ENCODE measurements at regions not wholly inside any gene's neighbourhood (a gene's known extent, or its start where the extent isn't known, plus 50 kb on each side); places are given as distances from the start of the nearest gene placed in this dataset.

DNA sequence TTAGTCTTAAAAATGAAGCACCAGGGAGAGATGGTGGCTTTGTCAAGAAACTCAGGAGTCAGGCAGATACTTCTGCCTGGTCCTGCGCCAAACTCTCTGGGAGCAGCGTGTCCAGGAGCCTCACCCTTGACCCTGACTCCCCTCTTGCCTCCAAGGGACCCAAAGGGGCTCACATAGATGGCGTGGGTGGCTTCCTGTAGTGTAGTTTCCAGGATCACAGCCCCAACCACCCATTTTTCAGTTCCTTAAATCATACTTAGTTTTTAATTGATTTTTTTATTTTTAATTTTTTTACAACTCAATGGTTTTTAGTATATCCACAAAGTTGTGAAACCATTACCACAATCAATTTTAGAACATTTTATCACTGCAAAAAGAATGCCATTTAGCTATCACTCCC lies 107.7 kb upstream of the IGSF21 start:
- Histone ChIP-seq H3K9me3 (ENCODE audit: control extremely low read depth in 1 of 3, control insufficient read depth in 2 of 3, insufficient read depth in 1 of 3, low read length in 2 of 3) (no peaks in the 10 kb centered on the region), H3K27ac (ENCODE audit: low read length in 2 of 2) (no peak overlapping the region), H2AFZ (ENCODE audit: insufficient read depth, low read depth, low read length, poor library complexity, severe bottlenecking) (no peak overlapping the region), H3K9ac (ENCODE audit: low read length) (no peak overlapping the region), H3K4me1 (ENCODE audit: control insufficient read depth in 2 of 2, insufficient read depth in 2 of 2, low read length in 2 of 2) (peaks cover 3 to 17% of the 10 kb centered on the region in 2 donors), H4K20me1 (ENCODE audit: control insufficient read depth, insufficient read depth, low read length, poor library complexity, severe bottlenecking) (no peaks in the 10 kb centered on the region), H3K36me3 (replicated peaks in 1 of 2; ENCODE audit: control extremely low read depth in 1 of 2, control insufficient read depth in 1 of 2, extremely low read depth in 1 of 2, insufficient read depth in 2 of 2, low read length in 1 of 2) (no peaks in the 10 kb centered on the region), H3K79me2 (ENCODE audit: control insufficient read depth, insufficient read depth, low read length) (no peaks in the 10 kb centered on the region), H3K4me2 (replicated peaks; ENCODE audit: low read depth, low read length, poor library complexity, severe bottlenecking) (peak overlapping the region; percentile 31), H3K27me3 (replicated peaks in 1 of 4; ENCODE audit: control extremely low read depth in 1 of 4, control insufficient read depth in 3 of 4, insufficient read depth in 4 of 4, low read length in 3 of 4) (peaks cover 0 to 5% (median 0%) of the 10 kb centered on the region in 4 experiments), H3K4me3 (ENCODE audit: control extremely low read depth in 1 of 5, extremely low read depth in 1 of 5, insufficient read depth in 1 of 5, low read depth in 2 of 5, low read length in 4 of 5) (no peak overlapping the region)
- Mint-ChIP-seq H3K4me1 (peaks cover 18% of the 10 kb centered on the region), H3K4me3 (no peak overlapping the region), H3K9me3 (ENCODE audit: insufficient read depth) (peaks cover 3% of the 10 kb centered on the region), H3K27me3 (peaks cover 24% of the 10 kb centered on the region), H3K27ac (no peak overlapping the region)
- 92% methylated on average over 2 of the region's 3 CpGs for WGBS (ENCODE audit: insufficient coverage)
- ATAC-seq (ENCODE audit: low read depth) (no peak), DNase-seq (no peak)
- CTCF ChIA-PET, result no interaction called here
- POLR2A ChIA-PET, result no interaction called here
- intact Hi-C loops (cut with micrococcal nuclease), result no loop called here
- TF ChIP-seq, protein P1, sequence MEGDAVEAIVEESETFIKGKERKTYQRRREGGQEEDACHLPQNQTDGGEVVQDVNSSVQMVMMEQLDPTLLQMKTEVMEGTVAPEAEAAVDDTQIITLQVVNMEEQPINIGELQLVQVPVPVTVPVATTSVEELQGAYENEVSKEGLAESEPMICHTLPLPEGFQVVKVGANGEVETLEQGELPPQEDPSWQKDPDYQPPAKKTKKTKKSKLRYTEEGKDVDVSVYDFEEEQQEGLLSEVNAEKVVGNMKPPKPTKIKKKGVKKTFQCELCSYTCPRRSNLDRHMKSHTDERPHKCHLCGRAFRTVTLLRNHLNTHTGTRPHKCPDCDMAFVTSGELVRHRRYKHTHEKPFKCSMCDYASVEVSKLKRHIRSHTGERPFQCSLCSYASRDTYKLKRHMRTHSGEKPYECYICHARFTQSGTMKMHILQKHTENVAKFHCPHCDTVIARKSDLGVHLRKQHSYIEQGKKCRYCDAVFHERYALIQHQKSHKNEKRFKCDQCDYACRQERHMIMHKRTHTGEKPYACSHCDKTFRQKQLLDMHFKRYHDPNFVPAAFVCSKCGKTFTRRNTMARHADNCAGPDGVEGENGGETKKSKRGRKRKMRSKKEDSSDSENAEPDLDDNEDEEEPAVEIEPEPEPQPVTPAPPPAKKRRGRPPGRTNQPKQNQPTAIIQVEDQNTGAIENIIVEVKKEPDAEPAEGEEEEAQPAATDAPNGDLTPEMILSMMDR (IDR thresholded peaks at IDR 0.05), result no peak
- TF ChIP-seq EZH2 (IDR thresholded peaks at IDR 0.05; ENCODE audit: borderline replicate concordance, insufficient read depth, low read depth, low read length, poor library complexity, severe bottlenecking), result no peak

GRCh38 chr1:18001725-18002124 lies 105.9 kb upstream of the IGSF21 start:
- POLR2A ChIA-PET, result no interaction called here
- no peak overlapping the region for H3K27ac Mint-ChIP-seq
- CTCF ChIA-PET, result no interaction called here

More at GRCh38 chr1:18001725-18002124, 105.9 kb upstream of the IGSF21 start:
- no peak overlapping the region for H3K4me2 ChIP-seq (replicated peaks; ENCODE audit: low read depth, low read length, poor library complexity, severe bottlenecking)
- no peaks in the 10 kb centered on the region for H3K9me3 Mint-ChIP-seq (ENCODE audit: insufficient read depth)
- peaks cover 0 to 7% (median 0%) of the 10 kb centered on the region in 4 experiments for H3K27me3 ChIP-seq (replicated peaks in 1 of 4; ENCODE audit: control extremely low read depth in 1 of 4, control insufficient read depth in 3 of 4, insufficient read depth in 4 of 4, low read length in 3 of 4)
- DNase-seq (no peak), ATAC-seq (ENCODE audit: low read depth) (no peak)
- no peak overlapping the region for H3K4me3 Mint-ChIP-seq
- intact Hi-C loops (cut with micrococcal nuclease), result no loop called here
- no peak overlapping the region for H3K4me3 ChIP-seq (ENCODE audit: control extremely low read depth in 1 of 5, extremely low read depth in 1 of 5, insufficient read depth in 1 of 5, low read depth in 2 of 5, low read length in 4 of 5)
- peaks cover 29% of the 10 kb centered on the region for H3K27me3 Mint-ChIP-seq
- H3K4me1 Mint-ChIP-seq, result peaks cover 18% of the 10 kb centered on the region
- TF ChIP-seq, protein P1 (IDR thresholded peaks at IDR 0.05), result no peak
- H3K9ac ChIP-seq (ENCODE audit: low read length), result no peak overlapping the region
- H3K4me1 ChIP-seq (ENCODE audit: control insufficient read depth in 2 of 2, insufficient read depth in 2 of 2, low read length in 2 of 2), result peaks cover 3 to 17% of the 10 kb centered on the region in 2 donors
- no peak overlapping the region for H2AFZ ChIP-seq (ENCODE audit: insufficient read depth, low read depth, low read length, poor library complexity, severe bottlenecking)
- no peaks in the 10 kb centered on the region for H3K36me3 ChIP-seq (replicated peaks in 1 of 2; ENCODE audit: control extremely low read depth in 1 of 2, control insufficient read depth in 1 of 2, extremely low read depth in 1 of 2, insufficient read depth in 2 of 2, low read length in 1 of 2)
- no peaks in the 10 kb centered on the region for H4K20me1 ChIP-seq (ENCODE audit: control insufficient read depth, insufficient read depth, low read length, poor library complexity, severe bottlenecking)
- no peak overlapping the region for H3K27ac ChIP-seq (ENCODE audit: low read length in 2 of 2)
- no peaks in the 10 kb centered on the region for H3K9me3 ChIP-seq (ENCODE audit: control extremely low read depth in 1 of 3, control insufficient read depth in 2 of 3, insufficient read depth in 1 of 3, low read length in 2 of 3)
- 80% methylated on average over 8 of the region's 8 CpGs for WGBS (ENCODE audit: insufficient coverage)
- H3K79me2 ChIP-seq (ENCODE audit: control insufficient read depth, insufficient read depth, low read length), result no peaks in the 10 kb centered on the region
